NT2/D1 (cell line): ENCODE measurements at regions not wholly inside any gene's neighbourhood (a gene's known extent, or its start where the extent isn't known, plus 50 kb on each side); places are given as distances from the start of the nearest gene placed in this dataset.

Experiments used
- DNase-seq: peaks from one replicate; pipeline ENCODE4 v3.0.0-alpha.2; 2011; ENCODE audit warnings: low read depth, low spot score
- H3K27me3 ChIP-seq: 2 replicates; pipeline ENCODE4 v1.6.0; 2011; ENCODE audit warnings: mild to moderate bottlenecking; ENCODE audit not compliant: insufficient read length, insufficient read depth
- H3K36me3 ChIP-seq: 2 replicates; pipeline ENCODE4 v1.6.1; 2011; ENCODE audit warnings: mild to moderate bottlenecking, low read length, mixed read lengths; ENCODE audit not compliant: insufficient read depth, insufficient read length
- H3K4me1 ChIP-seq: 2 replicates; pipeline ENCODE4 v1.5.1; 2011; ENCODE audit not compliant: insufficient read depth, insufficient read length
- H3K4me3 ChIP-seq: 2 replicates; pipeline ENCODE4 v1.5.1; 2011; ENCODE audit warnings: low read depth; ENCODE audit not compliant: insufficient read length
- H3K9ac ChIP-seq: 2 replicates; pipeline ENCODE4 v1.6.0; 2011; ENCODE audit warnings: low read depth; ENCODE audit not compliant: insufficient read length
- H3K9me3 ChIP-seq: 2 replicates; pipeline ENCODE4 v1.5.1; 2011; ENCODE audit warnings: mild to moderate bottlenecking, low read length; ENCODE audit not compliant: insufficient read depth
- SUZ12 ChIP-seq: IDR thresholded peaks from 2 replicates; pipeline ENCODE4 v1.6.1; 2011; ENCODE audit not compliant: insufficient read length, insufficient read depth; ENCODE audit errors: extremely low read depth
- YY1 ChIP-seq: IDR thresholded peaks from 2 replicates; pipeline ENCODE4 v1.6.1; 2011; ENCODE audit not compliant: insufficient read length, insufficient read depth
- ZNF274 ChIP-seq: IDR thresholded peaks from 2 replicates; pipeline ENCODE4 v1.6.1; 2011; ENCODE audit warnings: mild to moderate bottlenecking, low read depth, low read length

GRCh38 chr12:19799216-19799615 is 359.9 kb downstream of the AEBP2 start:
- Histone ChIP-seq H3K4me1 (no peaks in the 10 kb centered on the region), H3K9ac (no peak overlapping the region), H3K9me3 (no peaks in the 10 kb centered on the region), H3K4me3 (no peak overlapping the region), H3K36me3 (no peaks in the 10 kb centered on the region), H3K27me3 (no peaks in the 10 kb centered on the region)
- no peak for TF ChIP-seq YY1
- TF ChIP-seq SUZ12 = no peak
- TF ChIP-seq ZNF274 = no peak
- DNase-seq = no peak

- no peaks in the 10 kb centered on the region for H3K27me3 ChIP-seq
- H3K36me3 ChIP-seq = no peaks in the 10 kb centered on the region
- H3K4me1 ChIP-seq = no peaks in the 10 kb centered on the region
- no peaks in the 10 kb centered on the region for H3K9me3 ChIP-seq
- no peak for DNase-seq
- TF ChIP-seq SUZ12 (no peak), ZNF274 (no peak), YY1 (no peak)
- no peak overlapping the region for H3K9ac ChIP-seq
- H3K4me3 ChIP-seq = no peak overlapping the region
Observed at GRCh38 chr12:19799895-19800602, 360.8 kb downstream of the AEBP2 start.

GRCh38 chr12:19800884-19801283 is 361.6 kb downstream of the AEBP2 start:
- Histone ChIP-seq H3K4me3 (no peak overlapping the region), H3K36me3 (no peaks in the 10 kb centered on the region), H3K27me3 (no peaks in the 10 kb centered on the region), H3K9ac (no peak overlapping the region), H3K9me3 (no peaks in the 10 kb centered on the region), H3K4me1 (no peaks in the 10 kb centered on the region)
- DNase-seq = no peak
- TF ChIP-seq YY1 (no peak), SUZ12 (no peak), ZNF274 (no peak)

GRCh38 chr12:19801941-19802340 is 362.6 kb downstream of the AEBP2 start:
- no peak overlapping the region for H3K4me3 ChIP-seq
- TF ChIP-seq SUZ12 = no peak
- TF ChIP-seq YY1 = no peak
- no peak for TF ChIP-seq ZNF274
- DNase-seq = no peak
- H3K9me3 ChIP-seq = no peaks in the 10 kb centered on the region
- H3K36me3 ChIP-seq = no peaks in the 10 kb centered on the region
- H3K9ac ChIP-seq = no peak overlapping the region
- no peaks in the 10 kb centered on the region for H3K27me3 ChIP-seq
- H3K4me1 ChIP-seq = no peaks in the 10 kb centered on the region

GRCh38 chr12:19802915-19803314 is 363.6 kb downstream of the AEBP2 start:
- Histone ChIP-seq H3K36me3 (no peaks in the 10 kb centered on the region), H3K27me3 (no peaks in the 10 kb centered on the region), H3K9me3 (no peaks in the 10 kb centered on the region), H3K4me1 (no peaks in the 10 kb centered on the region), H3K9ac (no peak overlapping the region), H3K4me3 (no peak overlapping the region)
- no peak for TF ChIP-seq ZNF274
- no peak for TF ChIP-seq YY1
- no peak for TF ChIP-seq SUZ12
- DNase-seq = no peak

- H3K27me3 ChIP-seq = no peaks in the 10 kb centered on the region
- H3K4me3 ChIP-seq = no peak overlapping the region
- TF ChIP-seq SUZ12 (no peak), YY1 (no peak), ZNF274 (no peak)
- H3K9me3 ChIP-seq = peaks cover 6% of the 10 kb centered on the region; the same call in 1 of the 2 replicates
- no peak overlapping the region for H3K9ac ChIP-seq
- no peaks in the 10 kb centered on the region for H3K4me1 ChIP-seq
- DNase-seq = no peak
- H3K36me3 ChIP-seq = no peaks in the 10 kb centered on the region
Observed at GRCh38 chr12:19804737-19805136, 365.4 kb downstream of the AEBP2 start.

- DNase-seq = no peak
- H3K36me3 ChIP-seq = no peaks in the 10 kb centered on the region
- no peak overlapping the region for H3K4me3 ChIP-seq
- H3K27me3 ChIP-seq = no peaks in the 10 kb centered on the region
- no peak overlapping the region for H3K9ac ChIP-seq
- H3K4me1 ChIP-seq = no peaks in the 10 kb centered on the region
- TF ChIP-seq ZNF274 = no peak
- no peak for TF ChIP-seq SUZ12
- no peak for TF ChIP-seq YY1
- H3K9me3 ChIP-seq = peaks cover 9% of the 10 kb centered on the region; the same call in 1 of the 2 replicates
Observed at GRCh38 chr12:19808371-19808770, 369.1 kb downstream of the AEBP2 start.
